Common myeloid progenitor, CD34-positive (primary cell): ENCODE measurements at regions not wholly inside any gene's neighbourhood (a gene's known extent, or its start where the extent isn't known, plus 50 kb on each side); places are given as distances from the start of the nearest gene placed in this dataset.

Experiments
- CTCF ChIA-PET: fragments of 350-600 bp; sonication (Branson Sonifier 250); formaldehyde crosslinking; loops from one replicate; lab custom pipeline; 2021; ENCODE audit warnings: antibody characterized with exemption; lab: Charles Lee
- POLR2A ChIA-PET: fragments of 350-600 bp; sonication (Branson Sonifier 250); formaldehyde crosslinking; loops from one replicate; lab custom pipeline; 2021; ENCODE audit warnings: antibody characterized with exemption; lab: Charles Lee
- DNase-seq, 3 donors: peaks; one replicate each; pipeline versions ENCODE4 v3.0.0 to v3.0.0-alpha.2; 2013
- H3K27ac ChIP-seq, 2 experiments: 1 replicate in 1 of 2; 2 replicates in 1 of 2; pipeline ENCODE4 v1.7.0; 2013; ENCODE audit warnings: inconsistent platforms in 2 of 2, low read length in 2 of 2, mild to moderate bottlenecking in 2 of 2, low read depth in 1 of 2, moderate library complexity in 1 of 2; ENCODE audit not compliant: severe bottlenecking in 2 of 2, insufficient read depth in 1 of 2, poor library complexity in 1 of 2
- H3K27me3 ChIP-seq, 5 experiments: replicated peaks in 2 of 5; 1 replicate in 3 of 5; 2 replicates in 2 of 5; pipeline versions ENCODE4 v1.6.1 to v1.7.0; 2013; ENCODE audit warnings: low read length in 4 of 5, mild to moderate bottlenecking in 2 of 5, moderate library complexity in 2 of 5, inconsistent platforms in 1 of 5; ENCODE audit not compliant: insufficient read depth in 5 of 5, control insufficient read depth in 4 of 5
- H3K36me3 ChIP-seq, 4 experiments: 1 replicate in 2 of 4; 2 replicates in 2 of 4; pipeline versions ENCODE4 v1.6.1 to v1.7.0; 2013; ENCODE audit warnings: low read length in 3 of 4, control low read depth in 1 of 4, mild to moderate bottlenecking in 1 of 4; ENCODE audit not compliant: control insufficient read depth in 4 of 4, insufficient read depth in 4 of 4
- H3K4me1 ChIP-seq, 4 experiments: 1 replicate in 3 of 4; 2 replicates in 1 of 4; pipeline versions ENCODE4 v1.6.1 to v1.7.1; 2013; ENCODE audit warnings: low read length in 3 of 4, mild to moderate bottlenecking in 3 of 4, control low read depth in 1 of 4, inconsistent platforms in 1 of 4, moderate library complexity in 1 of 4; ENCODE audit not compliant: control insufficient read depth in 4 of 4, insufficient read depth in 4 of 4; ENCODE audit errors: control extremely low read depth in 1 of 4
- H3K4me3 ChIP-seq, 7 experiments: 1 replicate in 4 of 7; 2 replicates in 3 of 7; pipeline versions ENCODE4 v1.5.1 to v1.7.0; 2013; ENCODE audit warnings: mild to moderate bottlenecking in 7 of 7, low read length in 6 of 7, moderate library complexity in 6 of 7, inconsistent platforms in 2 of 7, low read depth in 2 of 7, control low read depth in 1 of 7; ENCODE audit not compliant: insufficient read depth in 4 of 7, control insufficient read depth in 1 of 7; ENCODE audit errors: extremely low read depth in 1 of 7
- H3K9me3 ChIP-seq, 5 experiments: 1 replicate in 4 of 5; 2 replicates in 1 of 5; pipeline versions ENCODE4 v1.6.1 to v1.7.1; 2013; ENCODE audit warnings: low read length in 4 of 5, mild to moderate bottlenecking in 2 of 5, inconsistent platforms in 1 of 5, low read depth in 1 of 5, moderate library complexity in 1 of 5; ENCODE audit not compliant: control insufficient read depth in 4 of 5, insufficient read depth in 2 of 5; ENCODE audit errors: control extremely low read depth in 1 of 5
- WGBS: methylation state at CpG from one replicate; pipeline ENCODE4 v1.1.5; 2013; ENCODE audit not compliant: insufficient coverage; 5-methylcytosine and 5-hydroxymethylcytosine counted together

- 84% methylated on average over 4 of the region's 4 CpGs for WGBS
- CTCF ChIA-PET: interaction anchor here (0.8 to 1.5 kb wide), 3 partner anchors 16 to 20 kb away, joined by 3 read pairs; no protein-coding TSS in a partner anchor
- POLR2A ChIA-PET: no interaction called here
Observed at GRCh38 chrX:20394451-20394850, 127.7 kb upstream of the RPS6KA3 start.

GRCh38 chrX:20393944-20394343 is 127.2 kb upstream of the RPS6KA3 start:
- peaks cover 0 to 4% (median 0%) of the 10 kb centered on the region in 5 experiments for H3K27me3 ChIP-seq
- no peaks in the 10 kb centered on the region for H3K36me3 ChIP-seq
- no peak overlapping the region for H3K4me3 ChIP-seq
- DNase-seq: no peak
- no peak overlapping the region for H3K27ac ChIP-seq
- H3K9me3 ChIP-seq: no peaks in the 10 kb centered on the region
- H3K4me1 ChIP-seq: no peaks in the 10 kb centered on the region
- ChIA-PET CTCF (interaction anchor here (0.8 to 1.5 kb wide), 3 partner anchors 17 to 20 kb away, joined by 3 read pairs; no protein-coding TSS in a partner anchor), POLR2A (no interaction called here)
- WGBS: no CpG with 5 or more reads among the region's 1 CpG

More at GRCh38 chrX:20394451-20394850, 127.7 kb upstream of the RPS6KA3 start:
- H3K4me3 ChIP-seq: no peak overlapping the region
- no peaks in the 10 kb centered on the region for H3K9me3 ChIP-seq
- H3K36me3 ChIP-seq: no peaks in the 10 kb centered on the region
- H3K27ac ChIP-seq: no peak overlapping the region
- no peaks in the 10 kb centered on the region for H3K4me1 ChIP-seq
- DNase-seq: no peak
- H3K27me3 ChIP-seq: peaks cover 0 to 4% (median 0%) of the 10 kb centered on the region in 5 experiments

- no peak overlapping the region for H3K27ac ChIP-seq
- DNase-seq: peak in 1 of 3 donors; percentile 13
- peaks cover 0 to 3% (median 0%) of the 10 kb centered on the region in 4 experiments for H3K4me1 ChIP-seq
- ChIA-PET POLR2A (no interaction called here), CTCF (no interaction called here)
- peaks cover 0 to 4% (median 0%) of the 10 kb centered on the region in 5 experiments for H3K27me3 ChIP-seq
- no peaks in the 10 kb centered on the region for H3K36me3 ChIP-seq
- WGBS: 73% methylated on average over 4 of the region's 5 CpGs
- H3K9me3 ChIP-seq: no peaks in the 10 kb centered on the region
- no peak overlapping the region for H3K4me3 ChIP-seq
Observed at GRCh38 chrX:20388594-20388993, 121.9 kb upstream of the RPS6KA3 start.

- CTCF ChIA-PET: no interaction called here
Observed at GRCh38 chrX:20383477-20383876, 116.8 kb upstream of the RPS6KA3 start.

GRCh38 chrX:20382518-20383297 is 116.0 kb upstream of the RPS6KA3 start:
- H3K27me3 ChIP-seq: no peaks in the 10 kb centered on the region
- H3K4me3 ChIP-seq: peak overlapping the region in 1 of 7 experiments; percentile 10
- H3K27ac ChIP-seq: no peak overlapping the region
- no peaks in the 10 kb centered on the region for H3K9me3 ChIP-seq
- POLR2A ChIA-PET: no interaction called here
- H3K4me1 ChIP-seq: peaks cover 0 to 12% (median 1%) of the 10 kb centered on the region in 4 experiments
- H3K36me3 ChIP-seq: no peaks in the 10 kb centered on the region
- 51% methylated on average over 2 of the region's 3 CpGs for WGBS
- CTCF ChIA-PET: no interaction called here
- DNase-seq: peak in 2 of 3 donors; percentile 26 to 54

More at GRCh38 chrX:20383477-20383876, 116.8 kb upstream of the RPS6KA3 start:
- H3K36me3 ChIP-seq: no peaks in the 10 kb centered on the region
- POLR2A ChIA-PET: no interaction called here
- no peak for DNase-seq
- peaks cover 0 to 12% (median 1%) of the 10 kb centered on the region in 4 experiments for H3K4me1 ChIP-seq
- no peak overlapping the region for H3K4me3 ChIP-seq
- no peak overlapping the region for H3K27ac ChIP-seq
- 57% methylated on average over 1 of the region's 1 CpG for WGBS
- H3K27me3 ChIP-seq: peaks cover 0 to 4% (median 0%) of the 10 kb centered on the region in 5 experiments
- H3K9me3 ChIP-seq: no peaks in the 10 kb centered on the region

GRCh38 chrX:20382082-20382481 is 115.4 kb upstream of the RPS6KA3 start:
- CTCF ChIA-PET: no interaction called here

More at GRCh38 chrX:20382082-20382481, 115.4 kb upstream of the RPS6KA3 start:
- H3K9me3 ChIP-seq: no peaks in the 10 kb centered on the region
- H3K4me3 ChIP-seq: no peak overlapping the region
- POLR2A ChIA-PET: no interaction called here
- no peak overlapping the region for H3K27ac ChIP-seq
- peaks cover 0 to 12% (median 1%) of the 10 kb centered on the region in 4 experiments for H3K4me1 ChIP-seq
- no peaks in the 10 kb centered on the region for H3K36me3 ChIP-seq
- no peaks in the 10 kb centered on the region for H3K27me3 ChIP-seq
- DNase-seq: no peak
- WGBS: 100% methylated on average over 1 of the region's 1 CpG
